ENCODE measurements at regions not wholly inside any gene's neighbourhood (a gene's known extent, or its start where the extent isn't known, plus 50 kb on each side); places are given as distances from the start of the nearest gene placed in this dataset.

DNA sequence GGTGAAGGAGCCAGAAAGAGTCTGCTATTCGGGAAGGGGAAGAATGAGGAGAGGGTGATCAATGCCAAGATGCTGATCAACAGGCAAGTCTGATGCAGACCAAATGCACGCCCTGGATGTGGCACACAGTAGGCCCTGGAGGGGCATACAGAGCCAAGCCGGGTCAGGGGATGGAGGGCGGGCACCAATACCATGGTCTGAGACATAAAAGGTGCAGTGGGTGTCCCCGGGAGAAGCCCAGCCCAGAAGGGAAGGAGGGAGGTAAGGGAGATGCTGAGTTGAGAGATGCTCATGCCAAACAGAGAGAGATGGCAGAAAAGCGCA, 66.6 kb upstream of the ID2 start:
- TF ChIP-seq, protein P1, sequence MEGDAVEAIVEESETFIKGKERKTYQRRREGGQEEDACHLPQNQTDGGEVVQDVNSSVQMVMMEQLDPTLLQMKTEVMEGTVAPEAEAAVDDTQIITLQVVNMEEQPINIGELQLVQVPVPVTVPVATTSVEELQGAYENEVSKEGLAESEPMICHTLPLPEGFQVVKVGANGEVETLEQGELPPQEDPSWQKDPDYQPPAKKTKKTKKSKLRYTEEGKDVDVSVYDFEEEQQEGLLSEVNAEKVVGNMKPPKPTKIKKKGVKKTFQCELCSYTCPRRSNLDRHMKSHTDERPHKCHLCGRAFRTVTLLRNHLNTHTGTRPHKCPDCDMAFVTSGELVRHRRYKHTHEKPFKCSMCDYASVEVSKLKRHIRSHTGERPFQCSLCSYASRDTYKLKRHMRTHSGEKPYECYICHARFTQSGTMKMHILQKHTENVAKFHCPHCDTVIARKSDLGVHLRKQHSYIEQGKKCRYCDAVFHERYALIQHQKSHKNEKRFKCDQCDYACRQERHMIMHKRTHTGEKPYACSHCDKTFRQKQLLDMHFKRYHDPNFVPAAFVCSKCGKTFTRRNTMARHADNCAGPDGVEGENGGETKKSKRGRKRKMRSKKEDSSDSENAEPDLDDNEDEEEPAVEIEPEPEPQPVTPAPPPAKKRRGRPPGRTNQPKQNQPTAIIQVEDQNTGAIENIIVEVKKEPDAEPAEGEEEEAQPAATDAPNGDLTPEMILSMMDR (IDR thresholded peaks at IDR 0.05 in 4 of 5, conservative IDR thresholded peaks at IDR 0.05 in 1 of 5) = no peak
- no peak for TF ChIP-seq POLR2A (IDR thresholded peaks at IDR 0.05)
